Activated naive CD4-positive, alpha-beta T cell treated with anti-CD3 and anti-CD28 coated beads, Interleukin-2, amount 10 ng/mL, durations not matched to agents 7 days and 5 days (primary cell): ENCODE measurements at regions not wholly inside any gene's neighbourhood (a gene's known extent, or its start where the extent isn't known, plus 50 kb on each side); places are given as distances from the start of the nearest gene placed in this dataset.

Source experiments
- CTCF ChIA-PET: fragments of 350-600 bp; sonication (Branson Sonifier 250); formaldehyde crosslinking; loops from one replicate; lab custom pipeline; 2021; ENCODE audit warnings: antibody characterized with exemption; lab: Charles Lee
- DNase-seq: peaks from one replicate; pipeline ENCODE4 v3.0.0-alpha.2; 2020
- H3K27ac Mint-ChIP-seq: one replicate; pipeline ENCODE4 v1.8.0; 2021; ENCODE audit warnings: mild to moderate bottlenecking, moderate library complexity, mixed read lengths
- H3K27me3 Mint-ChIP-seq: one replicate; pipeline ENCODE4 v1.8.0; 2021; ENCODE audit warnings: mild to moderate bottlenecking, mixed read lengths
- H3K36me3 Mint-ChIP-seq: one replicate; pipeline ENCODE4 v1.8.0; 2021; ENCODE audit warnings: mixed read lengths
- H3K4me1 Mint-ChIP-seq: one replicate; pipeline ENCODE4 v1.8.0; 2021; ENCODE audit warnings: mixed read lengths
- H3K4me3 Mint-ChIP-seq: one replicate; pipeline ENCODE4 v1.8.0; 2021; ENCODE audit warnings: mild to moderate bottlenecking, moderate library complexity, mixed read lengths
- H3K9me3 Mint-ChIP-seq: one replicate; pipeline ENCODE4 v1.8.0; 2021; ENCODE audit warnings: mixed read lengths

DNA sequence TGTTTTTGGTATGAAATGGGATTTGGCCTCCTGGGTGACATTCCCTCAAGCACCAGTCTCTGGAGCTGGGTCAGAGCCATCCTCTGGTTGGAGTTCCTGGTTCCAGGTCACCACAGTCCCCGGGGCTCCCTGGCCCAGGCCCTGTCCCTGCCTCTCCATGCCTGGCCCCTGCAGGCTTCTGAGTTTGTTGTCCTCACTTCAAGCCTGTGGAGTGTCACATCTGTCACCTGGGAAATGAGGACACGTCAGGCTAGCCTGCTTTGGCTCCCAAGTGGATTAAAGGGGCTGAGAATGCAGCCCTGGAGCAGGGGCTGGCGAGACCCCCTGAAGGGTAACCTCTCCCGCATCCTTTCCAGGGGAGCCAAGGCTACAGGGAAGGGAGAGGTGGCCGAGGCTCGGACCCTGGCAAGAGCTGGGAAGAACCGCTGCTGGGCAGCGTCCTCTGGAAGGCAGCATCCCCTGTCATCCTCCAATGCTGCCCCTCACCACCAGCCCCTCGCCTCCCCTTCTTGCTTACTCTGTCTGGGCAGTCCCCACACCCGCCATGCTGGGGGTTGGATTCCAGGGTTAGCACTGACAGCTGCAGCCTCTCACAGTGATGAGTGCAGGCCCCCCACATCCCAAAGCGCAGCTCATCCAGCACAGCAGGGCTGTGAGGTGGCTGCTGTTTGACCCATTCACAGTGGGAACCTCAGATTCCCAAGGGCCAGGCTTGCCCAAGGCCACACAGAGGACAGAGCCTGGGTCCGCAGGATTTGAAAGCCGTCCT lies 75.5 kb upstream of the IQSEC1 start:
- peaks cover 12% of the 10 kb centered on the region for H3K4me1 Mint-ChIP-seq
- no peaks in the 10 kb centered on the region for H3K36me3 Mint-ChIP-seq
- no peak for DNase-seq
- peaks cover 22% of the 10 kb centered on the region for H3K27me3 Mint-ChIP-seq
- CTCF ChIA-PET: no interaction called here
- H3K4me3 Mint-ChIP-seq: no peak overlapping the region
- no peaks in the 10 kb centered on the region for H3K9me3 Mint-ChIP-seq
- no peak overlapping the region for H3K27ac Mint-ChIP-seq

DNA sequence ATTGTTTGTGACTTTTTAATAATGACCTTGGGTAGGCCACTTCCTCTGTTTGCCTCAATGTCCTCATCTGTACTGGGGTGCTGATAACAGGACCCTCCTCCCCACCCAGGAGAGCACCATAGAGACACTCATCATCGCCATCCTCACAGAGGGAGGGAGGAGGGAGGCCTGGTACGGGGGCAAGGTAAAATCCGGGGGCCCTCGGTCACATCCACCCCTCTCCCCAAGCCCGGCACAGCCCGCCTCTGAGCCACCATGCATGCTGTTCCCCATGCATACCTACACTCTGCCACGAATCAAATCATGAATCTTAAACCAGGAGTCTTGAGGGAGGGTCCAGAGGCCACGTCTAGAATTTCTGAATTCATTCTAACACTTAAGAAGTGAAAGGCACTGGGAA lies 74.9 kb upstream of the IQSEC1 start:
- no peaks in the 10 kb centered on the region for H3K36me3 Mint-ChIP-seq
- no peak overlapping the region for H3K27ac Mint-ChIP-seq
- H3K27me3 Mint-ChIP-seq: peaks cover 22% of the 10 kb centered on the region
- H3K4me3 Mint-ChIP-seq: no peak overlapping the region
- no peaks in the 10 kb centered on the region for H3K9me3 Mint-ChIP-seq
- CTCF ChIA-PET: no interaction called here
- DNase-seq: no peak
- H3K4me1 Mint-ChIP-seq: peaks cover 12% of the 10 kb centered on the region

GRCh38 chr3:13147344-13147743 lies 74.1 kb upstream of the IQSEC1 start:
- no peak for DNase-seq
- peaks cover 12% of the 10 kb centered on the region for H3K4me1 Mint-ChIP-seq
- H3K36me3 Mint-ChIP-seq: no peaks in the 10 kb centered on the region
- no peak overlapping the region for H3K4me3 Mint-ChIP-seq
- CTCF ChIA-PET: no interaction called here
- H3K27me3 Mint-ChIP-seq: peaks cover 24% of the 10 kb centered on the region
- H3K9me3 Mint-ChIP-seq: no peaks in the 10 kb centered on the region
- no peak overlapping the region for H3K27ac Mint-ChIP-seq

GRCh38 chr3:13146643-13147143 lies 73.5 kb upstream of the IQSEC1 start:
- H3K27me3 Mint-ChIP-seq: peaks cover 30% of the 10 kb centered on the region
- H3K27ac Mint-ChIP-seq: no peak overlapping the region
- no peaks in the 10 kb centered on the region for H3K9me3 Mint-ChIP-seq
- peaks cover 12% of the 10 kb centered on the region for H3K4me1 Mint-ChIP-seq
- no peaks in the 10 kb centered on the region for H3K36me3 Mint-ChIP-seq
- no peak for DNase-seq
- no peak overlapping the region for H3K4me3 Mint-ChIP-seq
- CTCF ChIA-PET: no interaction called here

- no peak overlapping the region for H3K4me3 Mint-ChIP-seq
- CTCF ChIA-PET: no interaction called here
- H3K4me1 Mint-ChIP-seq: peaks cover 12% of the 10 kb centered on the region
- H3K36me3 Mint-ChIP-seq: no peaks in the 10 kb centered on the region
- DNase-seq: no peak
- H3K27me3 Mint-ChIP-seq: peaks cover 33% of the 10 kb centered on the region
- no peak overlapping the region for H3K27ac Mint-ChIP-seq
- H3K9me3 Mint-ChIP-seq: no peaks in the 10 kb centered on the region
Observed at GRCh38 chr3:13145826-13146642, 72.8 kb upstream of the IQSEC1 start.

GRCh38 chr3:13145131-13145825 lies 72.0 kb upstream of the IQSEC1 start:
- CTCF ChIA-PET: no interaction called here
- H3K27me3 Mint-ChIP-seq: peaks cover 31% of the 10 kb centered on the region
- no peak overlapping the region for H3K27ac Mint-ChIP-seq
- no peaks in the 10 kb centered on the region for H3K9me3 Mint-ChIP-seq
- H3K4me1 Mint-ChIP-seq: peaks cover 11% of the 10 kb centered on the region
- no peak overlapping the region for H3K4me3 Mint-ChIP-seq
- H3K36me3 Mint-ChIP-seq: no peaks in the 10 kb centered on the region
- no peak for DNase-seq

DNA sequence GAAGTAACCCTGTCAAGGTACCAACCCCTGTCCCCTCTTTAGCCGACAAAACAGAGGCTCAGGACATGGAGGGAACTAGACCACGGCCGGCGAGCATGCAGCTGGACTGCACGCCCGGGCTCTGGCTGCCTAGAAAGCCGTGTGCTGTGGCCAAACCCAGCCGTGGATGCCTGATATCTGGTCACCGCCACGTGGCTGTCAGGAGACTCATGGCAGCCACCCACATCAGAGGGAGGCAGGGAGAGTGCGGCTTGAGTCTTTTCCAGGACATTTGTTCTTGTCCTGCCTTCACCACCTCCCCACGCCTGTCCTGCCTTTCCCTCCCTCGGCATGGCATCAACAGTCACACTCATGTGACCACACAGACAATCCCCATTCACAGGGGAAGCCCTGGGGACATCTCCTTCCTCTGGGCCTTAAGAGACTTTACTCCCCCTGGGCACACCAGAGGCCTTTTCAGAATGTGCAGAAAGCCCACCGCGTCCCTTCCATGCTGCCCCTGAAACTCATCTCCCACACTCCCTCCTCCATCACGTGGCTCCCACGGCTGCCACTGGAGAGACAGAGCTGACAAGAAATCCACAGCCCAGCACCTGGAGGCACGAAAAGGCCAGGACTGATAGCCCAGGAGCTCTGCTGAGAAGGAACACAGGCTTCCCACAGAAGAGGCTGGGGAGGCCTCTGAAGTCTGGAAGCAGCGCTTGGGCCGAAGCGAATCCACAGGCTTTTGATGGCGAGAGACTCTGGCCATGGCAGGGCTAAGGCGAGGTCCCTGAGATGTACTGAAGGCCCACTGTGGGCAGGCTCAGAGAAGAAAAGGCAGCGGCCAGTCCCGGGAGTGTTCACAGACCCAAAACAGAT lies 71.2 kb upstream of the IQSEC1 start:
- Mint-ChIP-seq H3K4me3 (no peak overlapping the region), H3K9me3 (no peaks in the 10 kb centered on the region), H3K36me3 (no peaks in the 10 kb centered on the region), H3K27me3 (peaks cover 36% of the 10 kb centered on the region), H3K27ac (no peak overlapping the region), H3K4me1 (peaks cover 5% of the 10 kb centered on the region)
- DNase-seq: peak; percentile 14
- CTCF ChIA-PET: no interaction called here

DNA sequence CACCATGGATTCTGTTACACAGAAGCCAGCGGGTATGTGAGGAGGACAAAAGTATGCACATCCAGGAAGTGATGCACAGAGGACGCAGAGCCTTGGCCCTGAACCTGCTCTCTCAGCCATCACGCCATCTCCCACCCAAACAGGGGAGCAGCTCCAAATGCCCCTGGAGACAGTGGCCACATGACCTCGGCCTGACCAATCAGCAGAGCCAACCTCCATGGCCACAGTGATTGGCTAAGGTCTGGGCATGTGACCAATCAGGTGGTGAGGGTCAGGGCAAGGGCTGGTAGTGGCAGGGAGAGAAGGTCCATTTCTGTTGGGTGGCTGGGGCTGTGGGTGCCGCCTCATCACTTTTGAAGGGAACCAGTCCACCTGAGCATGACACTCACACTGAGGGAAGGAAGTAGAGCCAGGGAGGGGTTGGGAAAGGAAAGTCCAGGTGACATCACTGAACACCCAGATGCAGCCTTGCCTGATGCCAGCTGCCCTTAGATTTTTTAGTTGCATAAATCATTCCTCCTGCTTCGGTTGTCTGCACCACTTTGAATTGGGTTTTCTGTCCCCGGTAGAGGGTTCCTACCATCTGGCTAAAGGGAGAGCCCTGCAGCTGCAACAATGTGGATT lies 70.3 kb upstream of the IQSEC1 start:
- Mint-ChIP-seq H3K27me3 (peaks cover 36% of the 10 kb centered on the region), H3K36me3 (no peaks in the 10 kb centered on the region), H3K27ac (no peak overlapping the region), H3K4me3 (no peak overlapping the region), H3K4me1 (peaks cover 2% of the 10 kb centered on the region), H3K9me3 (no peaks in the 10 kb centered on the region)
- DNase-seq: peak; percentile 19
- CTCF ChIA-PET: no interaction called here

DNA sequence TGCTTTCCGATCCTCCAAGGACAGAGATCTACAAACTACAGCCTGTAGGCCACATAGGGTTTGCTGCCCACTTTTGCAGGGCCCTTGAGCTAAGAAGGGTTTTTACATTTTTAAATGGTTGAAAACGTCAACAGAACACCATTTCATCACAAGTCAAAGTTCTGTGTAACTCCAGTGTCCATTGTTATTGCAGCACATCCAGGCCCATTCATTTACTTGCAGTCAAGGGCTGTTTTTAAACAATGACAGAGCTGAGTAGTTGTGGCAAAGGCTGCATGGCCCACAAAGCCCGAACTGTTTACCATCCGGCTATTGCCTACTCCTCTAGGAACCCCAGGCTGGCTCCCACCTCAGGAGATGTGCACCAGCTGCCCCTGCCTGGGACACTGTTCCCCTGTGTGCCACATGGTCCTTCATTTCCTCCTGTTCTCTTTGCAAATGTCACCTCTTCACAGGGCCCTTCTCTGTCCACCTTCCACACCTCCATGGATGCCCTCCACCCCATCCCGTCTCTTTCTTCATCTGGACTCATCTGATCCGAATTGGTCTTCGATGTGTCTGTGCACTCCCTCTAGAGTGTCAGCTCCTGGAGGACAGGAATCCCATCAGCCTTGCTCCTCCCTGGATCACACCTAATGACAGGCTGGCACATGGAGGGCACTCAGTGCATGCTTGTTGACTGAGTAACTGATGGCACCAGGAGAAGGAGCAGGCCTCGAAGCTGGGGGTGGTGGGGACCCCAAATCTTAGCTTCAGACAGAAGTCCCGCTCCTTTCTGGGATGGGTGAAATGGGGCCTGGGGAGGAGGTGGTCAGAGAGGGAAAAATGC lies 69.5 kb upstream of the IQSEC1 start:
- Mint-ChIP-seq H3K9me3 (no peaks in the 10 kb centered on the region), H3K27ac (no peak overlapping the region), H3K36me3 (no peaks in the 10 kb centered on the region), H3K4me3 (no peak overlapping the region), H3K4me1 (peaks cover 2% of the 10 kb centered on the region), H3K27me3 (peaks cover 40% of the 10 kb centered on the region)
- peak; percentile 17 for DNase-seq
- CTCF ChIA-PET: interaction anchor here (1.6 kb wide), 1 partner anchor 8 kb away, joined by 3 read pairs; no protein-coding TSS in a partner anchor

GRCh38 chr3:13141991-13142412 lies 68.8 kb upstream of the IQSEC1 start:
- H3K4me1 Mint-ChIP-seq: peaks cover 2% of the 10 kb centered on the region
- no peaks in the 10 kb centered on the region for H3K36me3 Mint-ChIP-seq
- CTCF ChIA-PET: interaction anchor here (1.6 kb wide), 1 partner anchor 9 kb away, joined by 3 read pairs; no protein-coding TSS in a partner anchor
- H3K4me3 Mint-ChIP-seq: no peak overlapping the region
- H3K27me3 Mint-ChIP-seq: peaks cover 41% of the 10 kb centered on the region
- H3K9me3 Mint-ChIP-seq: no peaks in the 10 kb centered on the region
- peak; percentile 70 for DNase-seq
- H3K27ac Mint-ChIP-seq: no peak overlapping the region

- no peaks in the 10 kb centered on the region for H3K9me3 Mint-ChIP-seq
- H3K4me3 Mint-ChIP-seq: no peak overlapping the region
- no peak for DNase-seq
- H3K36me3 Mint-ChIP-seq: no peaks in the 10 kb centered on the region
- H3K27me3 Mint-ChIP-seq: peaks cover 41% of the 10 kb centered on the region
- H3K27ac Mint-ChIP-seq: no peak overlapping the region
- peaks cover 2% of the 10 kb centered on the region for H3K4me1 Mint-ChIP-seq
- CTCF ChIA-PET: interaction anchor here (1.6 kb wide), 1 partner anchor 10 kb away, joined by 3 read pairs; no protein-coding TSS in a partner anchor
Observed at GRCh38 chr3:13141183-13141582, 68.0 kb upstream of the IQSEC1 start.

DNA sequence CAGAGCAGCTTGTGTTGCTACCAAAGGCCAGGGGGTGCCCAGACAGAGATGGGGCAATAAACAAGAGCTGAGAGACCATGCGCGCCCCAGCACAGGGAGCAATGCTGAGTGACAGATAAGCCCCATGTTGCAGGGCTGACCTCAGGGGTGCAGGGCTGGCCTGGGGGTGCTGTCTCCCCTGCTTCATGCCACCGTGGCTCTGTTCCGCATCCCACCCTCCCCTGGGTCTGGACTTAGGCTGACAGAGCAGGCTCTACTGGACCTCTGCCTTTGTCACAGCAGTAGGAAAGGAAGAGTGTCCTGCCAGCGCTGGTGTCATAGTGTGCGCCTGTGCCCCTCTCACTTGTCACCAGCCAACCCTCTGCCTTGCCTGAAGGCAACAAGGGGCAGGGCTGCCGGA lies 67.4 kb upstream of the IQSEC1 start:
- no peak overlapping the region for H3K27ac Mint-ChIP-seq
- no peaks in the 10 kb centered on the region for H3K36me3 Mint-ChIP-seq
- peaks cover 2% of the 10 kb centered on the region for H3K4me1 Mint-ChIP-seq
- H3K9me3 Mint-ChIP-seq: no peaks in the 10 kb centered on the region
- no peak overlapping the region for H3K4me3 Mint-ChIP-seq
- CTCF ChIA-PET: no interaction called here
- H3K27me3 Mint-ChIP-seq: peaks cover 45% of the 10 kb centered on the region
- no peak for DNase-seq
